GM13976 (cell line): ENCODE measurements at regions not wholly inside any gene's neighbourhood (a gene's known extent, or its start where the extent isn't known, plus 50 kb on each side); places are given as distances from the start of the nearest gene placed in this dataset.

Source experiments
- DNase-seq: peaks from one replicate; pipeline ENCODE4 v3.0.0; 2012; ENCODE audit warnings: low spot score
- in situ Hi-C: fragments of 300-500 bp; cut with MboI; formaldehyde crosslinking; loops from one replicate; pipeline ENCODE4 v1.12.0; 2022; ENCODE audit warnings: low sequenced_read_pairs, mixed read lengths, inconsistent platforms; ENCODE audit not compliant: unreplicated experiment
- TF ChIP-seq, protein P1 (sequence below): IDR thresholded peaks from 2 replicates; pipeline ENCODE4 v1.5.1; 2012; ENCODE audit warnings: borderline replicate concordance, mild to moderate bottlenecking; ENCODE audit not compliant: insufficient read depth; ENCODE audit errors: extremely low read depth, missing control alignments, control extremely low read depth

DNA sequence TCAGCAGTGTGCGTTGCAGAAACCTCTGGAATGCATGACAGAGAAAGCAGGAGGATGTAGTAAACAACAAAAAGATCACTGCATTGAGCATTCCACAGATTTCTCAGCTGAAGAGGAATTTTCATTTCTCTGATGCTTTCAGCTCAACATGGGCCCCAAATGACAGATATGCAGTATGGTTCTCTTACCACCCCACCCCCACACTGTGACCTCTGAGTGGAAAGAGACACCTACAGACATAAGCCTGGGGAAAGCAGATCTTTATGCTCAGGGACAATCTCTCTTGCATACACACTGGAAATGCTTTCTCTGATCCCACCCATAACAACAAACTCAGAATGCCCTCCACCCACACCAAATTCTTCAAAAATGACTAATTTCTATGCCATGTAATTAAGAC lies 983.7 kb upstream of the LCORL start:
- TF ChIP-seq, protein P1, sequence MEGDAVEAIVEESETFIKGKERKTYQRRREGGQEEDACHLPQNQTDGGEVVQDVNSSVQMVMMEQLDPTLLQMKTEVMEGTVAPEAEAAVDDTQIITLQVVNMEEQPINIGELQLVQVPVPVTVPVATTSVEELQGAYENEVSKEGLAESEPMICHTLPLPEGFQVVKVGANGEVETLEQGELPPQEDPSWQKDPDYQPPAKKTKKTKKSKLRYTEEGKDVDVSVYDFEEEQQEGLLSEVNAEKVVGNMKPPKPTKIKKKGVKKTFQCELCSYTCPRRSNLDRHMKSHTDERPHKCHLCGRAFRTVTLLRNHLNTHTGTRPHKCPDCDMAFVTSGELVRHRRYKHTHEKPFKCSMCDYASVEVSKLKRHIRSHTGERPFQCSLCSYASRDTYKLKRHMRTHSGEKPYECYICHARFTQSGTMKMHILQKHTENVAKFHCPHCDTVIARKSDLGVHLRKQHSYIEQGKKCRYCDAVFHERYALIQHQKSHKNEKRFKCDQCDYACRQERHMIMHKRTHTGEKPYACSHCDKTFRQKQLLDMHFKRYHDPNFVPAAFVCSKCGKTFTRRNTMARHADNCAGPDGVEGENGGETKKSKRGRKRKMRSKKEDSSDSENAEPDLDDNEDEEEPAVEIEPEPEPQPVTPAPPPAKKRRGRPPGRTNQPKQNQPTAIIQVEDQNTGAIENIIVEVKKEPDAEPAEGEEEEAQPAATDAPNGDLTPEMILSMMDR = no peak
- in situ Hi-C loops = no loop called here
- DNase-seq = no peak

DNA sequence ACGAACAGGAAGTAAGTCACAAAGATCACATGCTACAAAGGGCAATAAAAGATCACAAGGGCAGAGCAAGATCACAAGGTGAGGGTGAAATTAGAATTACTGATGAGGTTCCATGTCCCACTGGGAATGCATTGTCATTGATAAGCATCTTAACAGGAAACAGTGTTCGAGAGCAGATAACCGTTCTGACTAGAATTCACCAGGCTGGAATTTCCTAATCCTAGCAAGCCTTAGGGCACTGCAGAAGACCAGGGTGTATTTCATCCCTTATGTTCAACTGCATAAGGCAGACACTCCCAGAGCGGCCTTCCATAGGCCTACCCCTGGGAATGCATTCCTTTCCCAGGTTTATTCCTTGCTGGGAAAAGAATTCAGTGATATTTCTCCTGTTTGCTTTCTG lies 980.6 kb upstream of the LCORL start:
- DNase-seq = no peak
- in situ Hi-C loops = no loop called here
- TF ChIP-seq, protein P1 = no peak

DNA sequence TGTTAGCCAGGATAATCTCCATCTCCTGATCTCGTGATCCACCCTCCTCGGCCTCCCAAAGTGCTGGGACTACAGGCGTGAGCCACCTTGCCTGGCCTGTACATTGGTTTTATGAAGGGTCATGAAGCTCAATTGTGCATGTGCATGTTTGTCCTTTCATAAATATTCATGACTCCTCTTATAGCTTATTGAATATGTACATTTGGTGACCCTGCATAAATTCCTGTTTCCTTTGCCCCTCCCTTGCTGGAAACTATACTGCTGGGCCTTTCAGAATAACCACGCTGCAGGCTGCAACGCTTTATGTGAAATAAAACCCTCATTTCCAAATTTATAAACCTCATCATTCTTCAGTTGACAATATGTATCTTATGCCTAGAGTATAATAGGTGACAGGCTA lies 978.0 kb upstream of the LCORL start:
- no peak for DNase-seq
- TF ChIP-seq, protein P1 = no peak
- in situ Hi-C loops = no loop called here

DNA sequence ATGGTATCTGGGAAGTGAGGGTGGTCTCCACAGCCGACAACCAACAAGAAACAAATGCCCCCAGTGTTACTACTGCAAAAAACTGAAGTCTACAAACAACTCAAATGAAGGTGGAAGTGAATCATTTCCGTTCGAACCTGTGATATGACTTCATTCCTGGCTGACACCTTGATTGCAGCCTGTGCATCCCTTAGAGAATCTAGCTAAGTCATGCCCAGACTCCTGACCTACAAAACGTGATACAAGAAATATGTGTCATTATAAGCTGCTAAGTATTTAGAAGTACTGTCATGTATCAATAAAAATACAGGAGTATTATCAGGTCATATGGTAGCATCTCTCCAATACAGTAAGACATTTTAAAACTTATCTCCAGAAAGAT lies 959.7 kb upstream of the LCORL start:
- DNase-seq = no peak
- TF ChIP-seq, protein P1 = no peak
- in situ Hi-C loops = no loop called here

DNA sequence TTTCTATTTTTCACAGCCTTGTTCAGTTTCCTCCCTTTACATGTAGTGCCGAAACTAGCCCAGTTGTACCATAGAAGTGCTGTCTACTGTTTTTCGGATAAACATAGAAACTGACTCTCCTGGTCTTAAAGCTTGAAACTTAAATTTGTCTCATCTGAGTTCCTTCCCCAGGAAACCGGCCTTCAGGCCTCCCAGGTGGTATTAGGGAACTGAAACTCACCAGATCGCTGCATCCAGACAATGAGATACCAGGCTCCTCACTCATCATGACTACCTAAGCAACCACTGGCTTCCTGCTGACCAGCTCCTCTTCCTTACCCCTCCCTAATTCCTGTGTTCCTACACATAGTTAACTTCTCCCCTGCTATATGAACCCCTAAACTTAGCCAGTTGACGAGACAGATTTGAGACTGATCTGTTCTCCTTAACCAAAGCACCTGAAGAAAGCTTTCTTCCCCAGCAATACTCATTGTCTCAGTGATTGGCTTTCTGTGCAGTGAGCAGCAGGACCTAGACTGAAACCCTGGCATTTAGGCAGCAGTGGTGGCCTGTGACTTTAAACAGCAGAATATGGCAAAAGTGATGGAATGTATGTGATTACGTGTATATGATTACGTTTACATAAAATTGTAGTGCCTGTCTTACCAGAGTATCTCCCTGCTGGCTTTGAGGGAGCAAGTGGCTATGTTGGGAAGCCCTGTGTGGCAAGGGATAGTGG lies 959.1 kb upstream of the LCORL start:
- TF ChIP-seq, protein P1 = no peak
- DNase-seq = no peak
- in situ Hi-C loops = no loop called here

DNA sequence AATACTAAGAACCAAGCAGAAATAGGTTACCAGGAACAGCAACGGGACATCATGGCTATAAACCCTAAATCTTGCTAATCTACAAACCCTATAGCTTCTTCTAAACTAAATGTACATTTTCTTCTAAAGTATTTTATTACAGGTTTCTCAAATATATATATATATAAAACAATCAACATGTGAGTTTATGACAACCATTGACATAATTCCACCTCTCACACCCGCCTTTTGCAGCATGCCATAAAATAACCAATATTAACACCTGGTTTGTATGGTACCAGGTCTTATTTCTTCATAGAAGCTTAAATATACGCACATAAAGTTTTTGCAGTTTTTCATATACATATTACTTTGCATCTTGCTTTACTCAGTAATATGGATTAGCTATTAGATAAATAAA lies 955.3 kb upstream of the LCORL start:
- in situ Hi-C loops = no loop called here
- TF ChIP-seq, protein P1 = no peak
- DNase-seq = no peak
